SHP77 (cell line): ENCODE measurements at regions not wholly inside any gene's neighbourhood (a gene's known extent, or its start where the extent isn't known, plus 50 kb on each side); places are given as distances from the start of the nearest gene placed in this dataset.

Source experiments
- DNase-seq, 2 experiments: peaks; one replicate each; lab custom pipeline; 2025; lab: John Stamatoyannopoulos, UW

DNA sequence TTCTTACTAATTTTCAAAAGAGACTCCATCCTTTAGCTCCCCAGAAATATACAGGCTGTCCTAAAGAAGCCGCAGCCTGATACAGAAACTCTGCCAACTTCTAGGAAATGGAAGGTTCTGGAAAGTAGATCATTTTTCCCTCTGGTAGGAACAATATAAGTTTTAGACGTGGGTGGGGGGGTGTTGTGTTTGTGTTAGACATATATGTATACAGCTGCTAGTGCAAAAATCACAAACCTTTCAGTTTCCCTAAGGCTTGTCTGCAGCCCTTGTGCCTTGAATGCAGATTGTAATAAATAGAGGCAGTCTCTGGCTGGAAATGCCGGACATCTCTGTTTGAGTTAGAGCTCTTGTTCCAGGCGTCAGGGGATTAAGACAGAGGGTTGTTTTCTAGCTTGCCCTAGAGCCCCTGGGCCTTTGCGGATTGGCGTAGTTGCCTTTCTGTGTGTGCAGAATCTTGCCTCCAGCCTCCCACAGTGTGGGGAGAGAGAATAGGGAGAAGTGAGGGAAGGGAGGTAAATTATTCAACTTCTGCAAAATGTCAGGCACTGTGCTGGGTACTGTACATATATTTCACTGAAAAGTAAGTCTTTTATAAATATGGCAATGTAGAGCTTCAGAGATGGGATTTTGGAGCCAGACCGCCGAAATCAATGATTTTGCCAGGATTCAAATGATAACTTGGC is 269.7 kb downstream of the PRL start:
- no peak for DNase-seq

DNA sequence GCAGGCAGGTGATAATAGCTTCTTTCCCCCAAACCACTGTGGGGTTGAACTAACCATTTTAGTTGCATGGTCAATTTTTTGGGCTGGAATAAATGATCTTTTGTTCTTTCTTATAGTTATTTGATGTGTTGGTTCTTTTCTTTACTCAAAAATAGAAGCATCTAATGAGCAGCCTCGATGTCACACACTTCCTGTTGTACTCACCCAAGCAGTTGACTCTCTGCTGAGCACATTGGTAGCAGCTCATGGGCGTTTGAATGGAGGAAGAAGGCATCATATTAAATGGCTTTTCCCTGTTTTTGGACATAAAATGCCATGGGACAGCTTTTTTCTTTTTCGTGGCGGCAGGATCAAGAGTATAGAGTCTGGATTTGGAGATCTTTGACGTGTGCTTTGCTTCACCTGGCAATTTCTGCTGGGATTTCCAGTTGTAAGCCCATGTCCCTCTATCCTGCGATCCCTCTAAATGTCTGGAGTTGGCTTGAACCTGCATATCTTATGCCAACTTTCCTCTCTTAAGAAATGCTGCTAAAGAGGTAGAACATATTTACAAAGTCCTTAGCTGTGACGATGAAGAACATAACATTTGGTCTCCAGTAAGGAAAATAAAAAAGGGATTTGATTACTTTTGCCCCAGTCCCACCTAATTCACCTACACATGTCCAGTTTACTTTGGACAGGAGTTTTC is 268.3 kb downstream of the PRL start:
- DNase-seq, result no peak

- no peak for DNase-seq
Observed at GRCh38 chr6:22029171-22029570, 267.7 kb downstream of the PRL start.

DNA sequence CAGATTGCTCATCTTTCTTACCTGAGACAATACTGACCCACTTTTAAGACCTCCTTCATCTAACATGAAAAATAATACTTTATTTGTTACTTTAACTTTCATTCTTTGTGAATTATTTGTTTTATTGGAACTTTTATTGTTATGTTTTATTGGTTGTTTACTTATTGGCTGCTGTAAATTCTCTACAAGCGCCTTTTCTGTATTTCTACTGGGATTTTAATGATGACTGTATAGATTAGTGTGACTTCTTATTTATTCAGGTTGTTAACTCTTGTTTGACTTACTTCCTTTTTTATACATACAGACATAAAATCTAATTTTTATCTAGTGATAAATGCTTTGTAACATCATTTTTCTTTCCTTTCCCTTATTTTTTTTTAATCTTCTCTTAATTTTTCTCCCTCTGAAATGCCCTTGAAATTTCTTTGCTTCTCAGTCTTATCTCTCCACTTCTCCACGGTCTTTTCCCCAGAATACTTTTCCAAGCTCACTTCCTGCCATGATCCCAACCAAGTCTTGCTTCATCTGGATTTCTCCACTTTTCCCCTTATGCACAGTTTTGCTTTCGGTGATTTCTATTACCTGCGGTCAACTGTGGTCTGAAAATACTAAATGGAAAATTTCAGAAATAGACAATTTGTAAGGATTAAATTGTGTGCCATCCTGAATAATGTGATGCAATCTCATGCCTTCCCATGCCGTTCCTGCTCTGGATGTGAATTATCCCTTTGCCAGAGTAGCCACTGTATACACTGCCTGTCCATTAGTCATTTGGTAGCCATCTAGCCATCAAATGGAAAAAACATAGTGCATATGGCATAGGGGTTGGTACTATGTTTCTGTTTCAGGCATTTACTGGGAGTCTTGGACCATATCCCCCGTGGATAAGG is 265.9 kb downstream of the PRL start:
- DNase-seq, result no peak

- no peak for DNase-seq
Observed at GRCh38 chr6:22035690-22036089, 261.1 kb downstream of the PRL start.

GRCh38 chr6:22036275-22036674 is 260.6 kb downstream of the PRL start:
- peak; percentile 39 to 66 for DNase-seq

DNA sequence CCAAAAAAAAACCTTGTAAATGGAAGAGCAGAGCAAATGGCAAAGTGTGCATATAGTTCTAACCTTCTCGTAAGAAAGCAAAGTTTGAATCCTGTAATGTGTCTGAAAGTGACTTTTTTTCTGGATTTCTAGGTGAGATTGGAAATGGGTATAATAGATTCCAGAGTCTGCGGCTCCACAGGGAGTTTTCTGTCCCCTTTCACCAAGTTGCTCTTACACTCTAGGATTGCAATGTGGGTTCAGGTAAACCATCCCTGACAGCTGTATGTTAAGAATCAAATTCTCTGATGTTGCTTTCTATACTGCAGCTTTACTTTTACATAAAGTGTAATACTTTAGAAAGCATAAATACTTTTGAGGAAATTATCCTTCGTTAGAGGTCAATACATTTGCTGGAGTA is 260.1 kb downstream of the PRL start:
- no peak for DNase-seq

GRCh38 chr6:22041797-22042480 is 254.9 kb downstream of the PRL start:
- no peak for DNase-seq

- DNase-seq, result no peak
Observed at GRCh38 chr6:22042706-22043105, 254.1 kb downstream of the PRL start.

DNA sequence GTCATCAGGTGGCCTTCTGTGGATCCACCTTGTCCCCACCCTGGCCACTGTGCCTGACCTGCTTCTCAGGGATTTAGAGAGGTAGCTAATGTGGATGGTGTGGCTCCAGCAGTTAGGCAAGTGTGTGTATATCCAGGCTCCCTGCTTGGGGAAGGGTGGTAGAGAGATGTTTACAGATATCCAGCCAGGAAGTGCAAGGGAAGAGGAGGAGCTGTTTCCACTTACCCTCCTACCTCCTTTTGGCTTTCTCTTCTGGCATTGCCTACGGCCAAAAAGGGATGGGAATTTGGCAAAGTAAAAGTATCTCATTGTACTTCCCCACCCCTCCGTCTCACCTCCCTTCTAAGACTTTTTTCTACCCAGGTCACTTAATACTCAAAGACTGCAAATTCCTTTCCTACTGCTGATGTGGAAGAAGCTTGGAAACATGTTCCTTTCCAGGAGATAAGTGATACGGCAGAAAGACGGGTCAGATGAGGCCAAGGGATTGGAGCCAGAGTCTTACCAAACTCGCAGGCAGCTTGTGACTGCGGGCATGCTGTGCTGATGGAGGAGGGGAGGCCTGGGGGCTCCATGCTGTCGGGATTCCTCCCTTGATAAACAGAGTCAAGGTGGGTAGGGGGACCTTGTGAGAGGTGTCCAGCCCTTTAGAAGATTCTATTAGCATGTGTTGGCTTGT is 253.4 kb downstream of the PRL start:
- DNase-seq, result no peak

GRCh38 chr6:22045261-22045912 is 251.4 kb downstream of the PRL start:
- no peak for DNase-seq

- no peak for DNase-seq
Observed at GRCh38 chr6:22049002-22049401, 247.8 kb downstream of the PRL start.

- DNase-seq, result no peak
Observed at GRCh38 chr6:22053391-22053997, 243.3 kb downstream of the PRL start.

GRCh38 chr6:22056398-22056797 is 240.4 kb downstream of the PRL start:
- DNase-seq, result no peak

DNA sequence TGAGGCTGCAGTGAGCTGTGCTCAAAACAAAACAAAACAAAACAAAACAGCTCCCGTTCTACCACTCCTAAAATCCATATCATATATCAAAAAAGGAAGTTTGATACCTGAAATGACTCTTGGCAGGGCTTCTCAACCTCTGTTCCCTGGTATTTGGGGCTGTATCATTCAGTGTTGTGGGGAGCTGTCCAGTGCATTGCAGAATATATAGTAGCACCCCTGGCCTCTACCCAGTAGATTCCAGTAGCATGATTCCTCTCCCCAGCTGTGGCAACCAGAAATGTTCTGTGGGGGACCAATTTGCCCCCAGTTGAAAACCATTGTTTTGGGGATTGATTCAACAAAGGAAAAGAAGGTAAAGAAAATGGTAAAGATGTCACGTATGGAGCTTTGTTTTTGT is 238.9 kb downstream of the PRL start:
- DNase-seq, result no peak

DNA sequence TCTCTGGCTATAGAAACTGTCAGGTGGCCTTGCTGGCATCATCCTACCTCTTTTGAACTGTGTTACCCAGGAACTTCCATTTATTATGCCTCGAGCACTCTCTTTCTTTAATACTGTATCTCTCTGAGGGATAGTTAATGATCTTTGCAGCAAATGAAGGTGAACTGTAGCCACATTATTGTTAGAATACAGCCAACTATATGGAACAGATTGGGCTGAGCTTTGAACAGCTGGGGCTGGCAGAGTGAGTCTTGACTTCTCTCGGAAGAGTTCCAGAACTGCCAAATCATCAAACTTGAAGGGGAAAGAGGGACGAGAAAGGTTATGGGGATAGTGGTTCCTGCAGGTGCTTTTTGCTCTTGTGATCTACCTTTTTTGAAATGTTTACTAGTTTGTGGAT is 237.7 kb downstream of the PRL start:
- no peak for DNase-seq

DNA sequence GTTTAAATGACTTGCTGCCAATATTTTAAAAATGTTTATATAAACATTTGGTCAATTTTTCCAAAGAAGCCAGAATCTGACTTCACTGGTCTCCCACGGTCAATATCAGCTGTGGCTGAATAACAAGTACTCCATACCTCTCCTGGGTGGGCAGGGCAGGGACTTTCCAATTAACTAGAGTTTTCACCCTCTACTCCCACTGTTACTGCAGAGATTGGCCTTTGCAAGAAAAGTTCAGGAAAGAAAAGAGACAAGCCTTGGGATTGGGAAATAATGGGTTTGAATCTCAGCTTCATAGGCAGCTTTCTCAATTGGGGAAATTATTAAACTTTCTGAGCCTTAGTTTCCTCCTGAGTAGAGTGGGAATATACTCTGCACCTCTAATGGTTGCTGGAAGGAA is 236.9 kb downstream of the PRL start:
- no peak for DNase-seq

GRCh38 chr6:22062807-22063408 is 233.9 kb downstream of the PRL start:
- DNase-seq, result no peak

- DNase-seq, result no peak
Observed at GRCh38 chr6:22064558-22064957, 232.3 kb downstream of the PRL start.

DNA sequence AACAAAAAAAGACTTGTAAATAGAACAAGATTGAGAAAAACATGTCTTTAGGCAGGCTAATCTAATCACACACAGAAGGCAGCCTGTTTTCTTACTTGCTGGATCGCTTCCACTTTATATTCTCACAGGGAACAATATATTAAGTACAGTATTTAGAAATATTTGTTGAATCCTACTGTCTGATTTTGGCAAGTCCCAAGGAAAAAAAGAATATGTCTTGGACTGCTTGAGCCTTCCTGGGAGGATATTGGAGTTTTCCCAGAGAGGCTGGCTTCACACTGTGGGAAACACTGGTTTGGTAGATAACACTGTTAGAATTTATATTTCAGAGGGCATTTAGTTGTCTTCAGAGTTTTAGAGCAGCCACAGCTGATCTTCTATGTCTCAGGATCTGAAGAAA is 229.7 kb downstream of the PRL start:
- no peak for DNase-seq
